Lung (tissue), 11 donors: ENCODE measurements at regions not wholly inside any gene's neighbourhood (a gene's known extent, or its start where the extent isn't known, plus 50 kb on each side); places are given as distances from the start of the nearest gene placed in this dataset.

Experiments used
- ATAC-seq: fragments of 200-7000 bp; cut with Tn5 transposase; one replicate; pipeline ENCODE4 v1.9.1; 2020; ENCODE audit warnings: moderate number of reproducible peaks; ENCODE audit not compliant: insufficient read depth, low FRiP score
- DNase-seq, 3 donors: peaks; one replicate each; pipeline ENCODE4 v3.0.0-alpha.2; 2013 to 2017
- H3K27ac ChIP-seq, 2 donors: one replicate each; pipeline ENCODE4 v1.5.1; 2013; ENCODE audit warnings: mild to moderate bottlenecking in 2 of 2, moderate library complexity in 2 of 2, control low read depth in 1 of 2, inconsistent platforms in 1 of 2, low read depth in 1 of 2, low read length in 1 of 2
- H3K27me3 ChIP-seq, 3 donors: one replicate each; pipeline ENCODE4 v1.5.1; 2013; ENCODE audit warnings: low read length in 2 of 3; ENCODE audit not compliant: control insufficient read depth in 3 of 3, insufficient read depth in 3 of 3
- H3K36me3 ChIP-seq, 4 donors: one replicate each; pipeline ENCODE4 v1.5.1; 2013; ENCODE audit warnings: low read length in 4 of 4, mild to moderate bottlenecking in 1 of 4, moderate library complexity in 1 of 4; ENCODE audit not compliant: control insufficient read depth in 4 of 4, insufficient read depth in 4 of 4
- H3K4me1 ChIP-seq, 5 donors: one replicate each; pipeline ENCODE4 v1.5.1; 2013; ENCODE audit warnings: low read length in 5 of 5, mild to moderate bottlenecking in 2 of 5, moderate library complexity in 1 of 5; ENCODE audit not compliant: control insufficient read depth in 5 of 5, insufficient read depth in 5 of 5
- H3K4me3 ChIP-seq: one replicate; pipeline ENCODE4 v1.5.1; 2013; ENCODE audit warnings: mild to moderate bottlenecking, control low read depth, moderate library complexity
- H3K9ac ChIP-seq, 2 donors: one replicate each; pipeline ENCODE4 v1.5.1; 2013; ENCODE audit warnings: low read length in 2 of 2, control low read depth in 1 of 2; ENCODE audit not compliant: insufficient read depth in 1 of 2
- H3K9me3 ChIP-seq, 4 donors: one replicate each; pipeline ENCODE4 v1.5.1; 2013; ENCODE audit warnings: low read length in 3 of 4, mild to moderate bottlenecking in 1 of 4, moderate library complexity in 1 of 4; ENCODE audit not compliant: control insufficient read depth in 4 of 4, insufficient read depth in 3 of 4
- WGBS, 2 donors: extraction: QIAGEN DNeasy Blood & Tissue Kit; methylation state at CpG; one replicate each; pipeline ENCODE4 v1.1.7; 2013; 5-methylcytosine and 5-hydroxymethylcytosine counted together
- TF ChIP-seq, protein P1 (sequence below): IDR thresholded peaks from 2 replicates; pipeline ENCODE4 v1.5.1; 2012; ENCODE audit warnings: mild to moderate bottlenecking; ENCODE audit errors: control extremely low read depth, extremely low read depth
- donor health status: control.
- donor health status: control.
- donor health status: Bipolar disorder and iron deficiency.
- donor health status: healthy.
- donor health status: DM: yes; HTN: yes; CAD: no.

GRCh38 chr3:65172209-65172608 lies 484.4 kb upstream of the ADAMTS9 start:
- DNase-seq (no peak), ATAC-seq (no peak)
- H3K36me3 ChIP-seq = no peaks in the 10 kb centered on the region
- TF ChIP-seq, protein P1, sequence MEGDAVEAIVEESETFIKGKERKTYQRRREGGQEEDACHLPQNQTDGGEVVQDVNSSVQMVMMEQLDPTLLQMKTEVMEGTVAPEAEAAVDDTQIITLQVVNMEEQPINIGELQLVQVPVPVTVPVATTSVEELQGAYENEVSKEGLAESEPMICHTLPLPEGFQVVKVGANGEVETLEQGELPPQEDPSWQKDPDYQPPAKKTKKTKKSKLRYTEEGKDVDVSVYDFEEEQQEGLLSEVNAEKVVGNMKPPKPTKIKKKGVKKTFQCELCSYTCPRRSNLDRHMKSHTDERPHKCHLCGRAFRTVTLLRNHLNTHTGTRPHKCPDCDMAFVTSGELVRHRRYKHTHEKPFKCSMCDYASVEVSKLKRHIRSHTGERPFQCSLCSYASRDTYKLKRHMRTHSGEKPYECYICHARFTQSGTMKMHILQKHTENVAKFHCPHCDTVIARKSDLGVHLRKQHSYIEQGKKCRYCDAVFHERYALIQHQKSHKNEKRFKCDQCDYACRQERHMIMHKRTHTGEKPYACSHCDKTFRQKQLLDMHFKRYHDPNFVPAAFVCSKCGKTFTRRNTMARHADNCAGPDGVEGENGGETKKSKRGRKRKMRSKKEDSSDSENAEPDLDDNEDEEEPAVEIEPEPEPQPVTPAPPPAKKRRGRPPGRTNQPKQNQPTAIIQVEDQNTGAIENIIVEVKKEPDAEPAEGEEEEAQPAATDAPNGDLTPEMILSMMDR = no peak
- peaks cover 0 to 8% (median 0%) of the 10 kb centered on the region in 5 donors for H3K4me1 ChIP-seq
- H3K9me3 ChIP-seq = peaks cover 0 to 2% (median 0%) of the 10 kb centered on the region in 4 donors
- H3K4me3 ChIP-seq = no peak overlapping the region
- H3K27ac ChIP-seq = no peak overlapping the region
- 74 to 86% methylated on average over 5 of the region's 5 CpGs for WGBS, 2 donors
- no peak overlapping the region for H3K9ac ChIP-seq
- no peaks in the 10 kb centered on the region for H3K27me3 ChIP-seq

DNA sequence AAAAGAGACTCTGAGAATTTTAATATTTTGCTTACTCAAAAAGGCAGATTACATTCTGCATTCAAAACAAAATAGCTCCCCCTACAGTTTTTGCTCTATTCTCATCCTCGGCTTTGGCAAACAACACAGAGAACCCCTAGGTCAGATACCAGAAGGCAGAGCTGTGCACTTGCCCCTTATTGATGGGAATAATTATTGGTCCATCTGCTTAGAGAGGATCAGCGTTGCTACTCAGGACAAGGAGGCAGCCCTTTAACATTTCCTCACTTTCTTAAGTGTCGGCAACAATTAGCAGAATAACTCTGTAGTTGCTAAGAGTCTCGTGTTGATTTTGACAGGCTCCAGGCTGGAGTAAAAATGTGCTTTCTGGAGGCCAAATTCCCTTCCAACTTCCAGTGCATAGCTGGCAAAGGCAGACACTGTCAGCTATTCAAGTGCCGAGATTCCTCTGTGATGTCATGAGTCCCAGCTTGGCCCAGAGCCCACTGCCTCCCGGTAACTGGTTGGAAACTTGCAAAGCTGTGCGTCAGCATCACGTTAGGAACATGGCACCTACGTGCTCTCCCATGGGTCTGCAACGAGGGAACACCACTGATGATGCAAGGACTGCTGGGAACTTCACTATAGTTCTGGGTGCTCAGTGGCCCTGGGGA lies 482.7 kb upstream of the ADAMTS9 start:
- peaks cover 0 to 8% (median 0%) of the 10 kb centered on the region in 5 donors for H3K4me1 ChIP-seq

DNA sequence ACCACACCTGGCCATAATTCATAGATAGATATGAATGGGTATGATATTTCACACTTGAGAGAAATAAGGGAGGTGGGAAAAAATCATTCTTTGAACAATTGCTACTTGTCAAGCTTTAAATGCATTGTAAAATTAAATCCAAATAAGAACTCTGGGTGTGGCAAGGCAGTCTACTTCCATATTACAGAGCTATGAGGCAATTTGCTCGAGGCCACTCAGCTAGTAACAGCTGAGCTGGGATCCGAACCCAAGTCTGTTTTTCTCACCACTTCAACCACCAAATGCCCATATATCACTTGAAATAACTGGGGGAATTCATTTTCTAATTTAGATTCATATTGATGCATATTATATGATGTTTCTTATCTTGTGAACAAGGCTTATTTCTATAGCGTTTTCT lies 482.2 kb upstream of the ADAMTS9 start:
- Histone ChIP-seq H3K4me3 (no peak overlapping the region), H3K36me3 (no peaks in the 10 kb centered on the region), H3K27me3 (no peaks in the 10 kb centered on the region), H3K9me3 (peaks cover 0 to 2% (median 0%) of the 10 kb centered on the region in 4 donors), H3K4me1 (peaks cover 0 to 8% (median 0%) of the 10 kb centered on the region in 5 donors), H3K9ac (no peak overlapping the region), H3K27ac (no peak overlapping the region)
- WGBS, 2 donors = 45 to 67% methylated on average over 3 of the region's 3 CpGs
- DNase-seq = no peak
- ATAC-seq = no peak
- TF ChIP-seq, protein P1 = no peak

More for the DNA sequence above, 482.7 kb upstream of the ADAMTS9 start:
- DNase-seq (peak; percentile 92 to 93 (median 93)), ATAC-seq (peak; percentile 48)
- H3K27ac ChIP-seq = peak overlapping the region; percentile 20 to 63
- TF ChIP-seq, protein P1 = no peak
- whole genome bisulfite sequencing, 2 donors = 32 to 56% methylated on average over 10 of the region's 10 CpGs
- peaks cover 0 to 2% (median 0%) of the 10 kb centered on the region in 4 donors for H3K9me3 ChIP-seq
- H3K4me3 ChIP-seq = no peak overlapping the region
- no peaks in the 10 kb centered on the region for H3K36me3 ChIP-seq
- H3K9ac ChIP-seq = no peak overlapping the region
- H3K27me3 ChIP-seq = no peaks in the 10 kb centered on the region

GRCh38 chr3:65168547-65168946 lies 480.7 kb upstream of the ADAMTS9 start:
- DNase-seq = peak in 2 of 3 donors; percentile 26 to 49
- H3K4me3 ChIP-seq = no peak overlapping the region
- H3K4me1 ChIP-seq = peaks cover 0 to 8% (median 0%) of the 10 kb centered on the region in 5 donors
- H3K9ac ChIP-seq = no peak overlapping the region
- H3K27ac ChIP-seq = peak overlapping the region in 1 of 2 donors; percentile 74
- no peak for ATAC-seq
- 40 to 62% methylated on average over 4 of the region's 4 CpGs for WGBS, 2 donors
- peaks cover 0 to 2% (median 0%) of the 10 kb centered on the region in 4 donors for H3K9me3 ChIP-seq
- no peaks in the 10 kb centered on the region for H3K27me3 ChIP-seq
- TF ChIP-seq, protein P1 = no peak
- H3K36me3 ChIP-seq = no peaks in the 10 kb centered on the region
